ENCODE measurements at regions not wholly inside any gene's neighbourhood (a gene's known extent, or its start where the extent isn't known, plus 50 kb on each side); places are given as distances from the start of the nearest gene placed in this dataset.
A peak's percentile ranks its signal among the peaks of the same experiment; 100 is the strongest.

- TF ChIP-seq ARID5B (CRISPR knock-in tag; IDR thresholded peaks at IDR 0.05): no peak
Observed at GRCh38 chr1:56359056-56359455, 220.3 kb downstream of the PLPP3 start (continued).

GRCh38 chr1:56357927-56358690, 221.3 kb downstream of the PLPP3 start:
- CTCF ChIA-PET (ENCODE audit: low intra/inter-chr PET ratio, low total read pairs): no interaction called here

More at GRCh38 chr1:56357927-56358690, 221.3 kb downstream of the PLPP3 start:
- H3K4me3 ChIP-seq (replicated peaks in 1 of 3; ENCODE audit: insufficient read depth in 1 of 3, low read depth in 2 of 3, low read length in 3 of 3): no peak overlapping the region
- no peak overlapping the region for H3K9ac ChIP-seq (ENCODE audit: insufficient read depth, low read depth, low read length)
- TF ChIP-seq NFYB (CRISPR knock-in tag; IDR thresholded peaks at IDR 0.05) (no peak), ATF7 (IDR thresholded peaks at IDR 0.05) (0 out of 2 replicates have a peak, but pooled peaks have one; percentile 34), ATF7 (CRISPR knock-in tag; IDR thresholded peaks at IDR 0.05) (no peak), SKIL (CRISPR knock-in tag; IDR thresholded peaks at IDR 0.05; ENCODE audit: borderline replicate concordance) (no peak)
- in situ Hi-C loops (cut with HindIII; ENCODE audit: extremely low pct_ligation_motif_present, low pct_unique_long_range_greater_than_20kb): no loop called here
- no peaks in the 10 kb centered on the region for H4K20me1 ChIP-seq (ENCODE audit: insufficient read depth, low read length)
- no peak overlapping the region for H3K27ac ChIP-seq (ENCODE audit: extremely low read length, insufficient read depth, low read length)
- no TSS peak for BruUV-seq (replicated peaks)
- no peak for FAIRE-seq
- peaks cover 18% of the 10 kb centered on the region; the same call in 1 of the 2 replicates for H3K4me1 ChIP-seq (ENCODE audit: insufficient read depth, low read length)
- WGBS (ENCODE audit: low lambda C conversion rate): 90% methylated on average over 3 of the region's 3 CpGs
- POLR2A ChIA-PET: no interaction called here
- H3K36me3 ChIP-seq (replicated peaks in 1 of 2; ENCODE audit: control insufficient read depth in 1 of 2, insufficient read depth in 2 of 2, low read length in 2 of 2): no peaks in the 10 kb centered on the region
- H3K4me2 ChIP-seq (ENCODE audit: low read depth, low read length): no peak overlapping the region
- no peaks in the 10 kb centered on the region for H3K9me3 ChIP-seq (ENCODE audit: low read length)
- intact Hi-C loops (cut with micrococcal nuclease; ENCODE audit: unreplicated experiment): no loop called here
- no peaks in the 10 kb centered on the region for H3K27me3 ChIP-seq (ENCODE audit: control insufficient read depth in 1 of 2, insufficient read depth in 2 of 2, low read length in 2 of 2)
- H3K79me2 ChIP-seq (ENCODE audit: insufficient read depth, low read length): no peaks in the 10 kb centered on the region
- DNase-seq (ENCODE audit: low spot score): no peak
- no peak for ATAC-seq
- no peak overlapping the region for H2AFZ ChIP-seq (ENCODE audit: low read length)
